HepG2 (cell line): ENCODE measurements at regions not wholly inside any gene's neighbourhood (a gene's known extent, or its start where the extent isn't known, plus 50 kb on each side); places are given as distances from the start of the nearest gene placed in this dataset.

Experiments used
- ATAC-seq: fragments of 200-7000 bp; cut with Tn5 transposase; 3 replicates; pipeline ENCODE4 v1.9.1; 2020; ENCODE audit warnings: mild to moderate bottlenecking, moderate library complexity
- BruUV-seq: library from RNA; stranded (reverse); fragments of 400-500 nt; replicated peaks from 2 replicates; lab custom pipeline; 2021; lab: Mats Ljungman, UMichigan
- CTCF ChIA-PET: fragments of 300-600 bp; formaldehyde crosslinking; extraction: SDS; loops from one replicate; lab custom pipeline; 2021; ENCODE audit warnings: low total read pairs, inconsistent platforms, low intra/inter-chr PET ratio; lab: Yijun Ruan, JAX
- POLR2A ChIA-PET: fragments of 350-600 bp; sonication (Branson Sonifier 250); formaldehyde crosslinking; loops from one replicate; lab custom pipeline; 2020; ENCODE audit warnings: antibody characterized with exemption, inconsistent platforms; lab: Yijun Ruan, JAX
- DNase-seq: peaks from one replicate; pipeline ENCODE4 v3.0.0-alpha.2; 2015; ENCODE audit warnings: low spot score
- FAIRE-seq: peaks from 3 replicates; lab custom pipeline; 2011; peaks lifted over from hg19 to GRCh38; lab: Jason Lieb, UNC
- H2AFZ ChIP-seq: one replicate; pipeline ENCODE4 v1.6.1; 2011; ENCODE audit warnings: low read length, inconsistent platforms
- H3K27ac ChIP-seq: fragments of 300-600 bp; 3 replicates; pipeline ENCODE4 v1.8.0; 2011; ENCODE audit warnings: mixed run types, mild to moderate bottlenecking, mixed read lengths, low read length, inconsistent platforms; ENCODE audit not compliant: insufficient read depth; ENCODE audit errors: extremely low read length
- H3K27me3 ChIP-seq, 2 experiments: fragments of 200-600 bp in 1 of 2; 2 replicates in 1 of 2; 3 replicates in 1 of 2; pipeline versions ENCODE4 v1.6.0 to v1.8.0; 2011; ENCODE audit warnings: low read length in 2 of 2, mild to moderate bottlenecking in 2 of 2, moderate library complexity in 2 of 2, inconsistent platforms in 1 of 2; ENCODE audit not compliant: insufficient read depth in 2 of 2, control insufficient read depth in 1 of 2
- H3K36me3 ChIP-seq, 2 experiments: fragments of 200-600 bp in 1 of 2; replicated peaks in 1 of 2; 2 replicates in 1 of 2; 3 replicates in 1 of 2; pipeline versions ENCODE4 v1.5.1 to v1.8.0; 2011; ENCODE audit warnings: low read length in 2 of 2, inconsistent platforms in 1 of 2; ENCODE audit not compliant: insufficient read depth in 2 of 2, control insufficient read depth in 1 of 2
- H3K4me1 ChIP-seq: 2 replicates; pipeline ENCODE4 v1.5.1; 2012; ENCODE audit warnings: low read length, inconsistent platforms; ENCODE audit not compliant: insufficient read depth
- H3K4me2 ChIP-seq: 2 replicates; pipeline ENCODE4 v1.6.0; 2011; ENCODE audit warnings: low read depth, low read length, inconsistent platforms
- H3K4me3 ChIP-seq, 3 experiments: fragments of 200-600 bp in 1 of 3; sonication (generic), shearing (Covaris generic) in 1 of 3; replicated peaks in 1 of 3; 2 replicates each; pipeline ENCODE4 v1.5.1; 2011 to 2016; ENCODE audit warnings: low read length in 3 of 3, inconsistent platforms in 2 of 3, low read depth in 2 of 3, mild to moderate bottlenecking in 2 of 3, control low read depth in 1 of 3, mixed read lengths in 1 of 3; ENCODE audit not compliant: insufficient read depth in 1 of 3
- H3K79me2 ChIP-seq: one replicate; pipeline ENCODE4 v1.6.1; 2011; ENCODE audit warnings: low read length, inconsistent platforms; ENCODE audit not compliant: insufficient read depth
- H3K9ac ChIP-seq: 2 replicates; pipeline ENCODE4 v1.6.0; 2011; ENCODE audit warnings: mild to moderate bottlenecking, low read depth, low read length, inconsistent platforms; ENCODE audit not compliant: insufficient read depth
- H3K9me3 ChIP-seq: 2 replicates; pipeline ENCODE4 v1.5.1; 2012; ENCODE audit warnings: mild to moderate bottlenecking, low read length
- H4K20me1 ChIP-seq: 2 replicates; pipeline ENCODE4 v1.6.0; 2011; ENCODE audit warnings: inconsistent platforms, mild to moderate bottlenecking, low read length, moderate library complexity; ENCODE audit not compliant: insufficient read depth
- CREB1 ChIP-seq, 2 experiments: fragments of 450-650 bp in 1 of 2; IDR thresholded peaks; 2 replicates each; pipeline ENCODE4 v1.6.1; 2016 to 2017; ENCODE audit warnings: control low read depth in 1 of 2, mild to moderate bottlenecking in 1 of 2, missing compliant biosample characterization in 1 of 2, missing genetic modification characterization in 1 of 2
- HES4 ChIP-seq: sonication (generic); formaldehyde crosslinking; IDR thresholded peaks from 2 replicates; pipeline ENCODE4 v1.9.0; 2021; ENCODE audit warnings: mild to moderate bottlenecking, missing genetic modification reagents, borderline replicate concordance
- HNF4A ChIP-seq: sonication (generic); formaldehyde crosslinking; IDR thresholded peaks from 2 replicates; pipeline ENCODE4 v1.4.0; 2020; ENCODE audit warnings: missing genetic modification reagents
- ZHX1 ChIP-seq: sonication (generic); formaldehyde crosslinking; IDR thresholded peaks from 2 replicates; pipeline ENCODE4 v1.8.1; 2022; ENCODE audit warnings: low read depth, mild to moderate bottlenecking, missing genetic modification reagents
- ZNF644 ChIP-seq: IDR thresholded peaks from 2 replicates; pipeline ENCODE4 v1.6.1; 2016; ENCODE audit warnings: low read depth
- ZNF776 ChIP-seq: sonication (generic); formaldehyde crosslinking; IDR thresholded peaks from 2 replicates; pipeline ENCODE4 v1.4.0; 2020; ENCODE audit warnings: mild to moderate bottlenecking, missing genetic modification reagents
- WGBS: methylation state at CpG from one replicate; pipeline ENCODE4 v1.1.6; 2017; ENCODE audit warnings: low lambda C conversion rate; 5-methylcytosine and 5-hydroxymethylcytosine counted together
- in situ Hi-C: cut with HindIII; loops from 2 replicates; pipeline ENCODE4 v1.10.0; 2017; ENCODE audit warnings: low pct_unique_long_range_greater_than_20kb; ENCODE audit not compliant: extremely low pct_ligation_motif_present
- intact Hi-C: fragments of 100-400 bp; cut with micrococcal nuclease; formaldehyde crosslinking; loops from one replicate; pipeline ENCODE4 v1.10.0; 2022; ENCODE audit not compliant: unreplicated experiment
- TF ChIP-seq, protein P1 (sequence below): sonication (generic); formaldehyde crosslinking; IDR thresholded peaks from 2 replicates; pipeline ENCODE4 v1.8.1; 2023; ENCODE audit warnings: mild to moderate bottlenecking, missing genetic modification reagents

GRCh38 chr10:28841625-28842024 is 164.3 kb downstream of the BAMBI start:
- no peak overlapping the region for H3K27ac ChIP-seq
- ATAC-seq, result no peak
- 0 out of 5 replicates have a peak, but pooled peaks cover 0 to 3% of the 10 kb centered on the region in 2 experiments for H3K27me3 ChIP-seq
- 62% methylated on average over 2 of the region's 2 CpGs for WGBS
- no peaks in the 10 kb centered on the region for H3K36me3 ChIP-seq
- H3K9me3 ChIP-seq, result peaks cover 15% of the 10 kb centered on the region
- H3K79me2 ChIP-seq, result no peaks in the 10 kb centered on the region
- no peak overlapping the region for H3K4me3 ChIP-seq
- peaks cover 23% of the 10 kb centered on the region for H3K4me1 ChIP-seq
- in situ Hi-C loops, result no loop called here
- H3K9ac ChIP-seq, result no peak overlapping the region
- BruUV-seq, result no TSS peak
- no peak for DNase-seq
- no peak overlapping the region for H2AFZ ChIP-seq
- intact Hi-C loops, result no loop called here
- no peak overlapping the region for H3K4me2 ChIP-seq
- ChIA-PET CTCF (no interaction called here), POLR2A (no interaction called here)
- no peaks in the 10 kb centered on the region for H4K20me1 ChIP-seq
- TF ChIP-seq HNF4A (CRISPR knock-in tag) (no peak), ZHX1 (CRISPR knock-in tag) (no peak), CREB1 (IDR thresholded peaks at IDR 0.05) (no peak), CREB1 (CRISPR knock-in tag; IDR thresholded peaks at IDR 0.05) (no peak), ZNF776 (CRISPR knock-in tag) (no peak), HES4 (CRISPR knock-in tag) (no peak), ZNF644 (CRISPR knock-in tag) (no peak)
- TF ChIP-seq, protein P1, sequence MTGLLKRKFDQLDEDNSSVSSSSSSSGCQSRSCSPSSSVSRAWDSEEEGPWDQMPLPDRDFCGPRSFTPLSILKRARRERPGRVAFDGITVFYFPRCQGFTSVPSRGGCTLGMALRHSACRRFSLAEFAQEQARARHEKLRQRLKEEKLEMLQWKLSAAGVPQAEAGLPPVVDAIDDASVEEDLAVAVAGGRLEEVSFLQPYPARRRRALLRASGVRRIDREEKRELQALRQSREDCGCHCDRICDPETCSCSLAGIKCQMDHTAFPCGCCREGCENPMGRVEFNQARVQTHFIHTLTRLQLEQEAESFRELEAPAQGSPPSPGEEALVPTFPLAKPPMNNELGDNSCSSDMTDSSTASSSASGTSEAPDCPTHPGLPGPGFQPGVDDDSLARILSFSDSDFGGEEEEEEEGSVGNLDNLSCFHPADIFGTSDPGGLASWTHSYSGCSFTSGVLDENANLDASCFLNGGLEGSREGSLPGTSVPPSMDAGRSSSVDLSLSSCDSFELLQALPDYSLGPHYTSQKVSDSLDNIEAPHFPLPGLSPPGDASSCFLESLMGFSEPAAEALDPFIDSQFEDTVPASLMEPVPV (CRISPR knock-in tag), result no peak
- FAIRE-seq, result no peak
